BLaER1 (cell line): ENCODE measurements at regions not wholly inside any gene's neighbourhood (a gene's known extent, or its start where the extent isn't known, plus 50 kb on each side); places are given as distances from the start of the nearest gene placed in this dataset.

ENCODE experiments used
- H3K27ac ChIP-seq: shearing (Covaris generic); formaldehyde crosslinking; 2 replicates; pipeline ENCODE4 v1.8.1; 2022
- H3K27me3 ChIP-seq: shearing (Covaris generic); formaldehyde crosslinking; 2 replicates; pipeline ENCODE4 v1.8.1; 2022
- H3K36me3 ChIP-seq: shearing (Covaris generic); formaldehyde crosslinking; 2 replicates; pipeline ENCODE4 v1.8.1; 2022
- H3K4me1 ChIP-seq: shearing (Covaris generic); formaldehyde crosslinking; 2 replicates; pipeline ENCODE4 v1.8.1; 2022
- H3K4me2 ChIP-seq: shearing (Covaris generic); formaldehyde crosslinking; 2 replicates; pipeline ENCODE4 v1.8.1; 2022
- H3K4me3 ChIP-seq: shearing (Covaris generic); formaldehyde crosslinking; 2 replicates; pipeline ENCODE4 v1.8.1; 2022
- H3K9ac ChIP-seq: shearing (Covaris generic); formaldehyde crosslinking; 2 replicates; pipeline ENCODE4 v1.8.1; 2022
- H3K9me3 ChIP-seq: shearing (Covaris generic); formaldehyde crosslinking; 2 replicates; pipeline ENCODE4 v1.8.1; 2022
- H4K20me1 ChIP-seq: shearing (Covaris generic); formaldehyde crosslinking; 2 replicates; pipeline ENCODE4 v1.8.1; 2022
- Cebpa-rat ChIP-seq: shearing (Covaris generic); IDR thresholded peaks from 2 replicates; pipeline ENCODE4 v1.8.1; 2022

- H3K4me3 ChIP-seq: no peak overlapping the region
- no peak overlapping the region for H3K4me2 ChIP-seq
- H3K36me3 ChIP-seq: no peaks in the 10 kb centered on the region
- no peak overlapping the region for H3K27ac ChIP-seq
- H3K9me3 ChIP-seq: no peaks in the 10 kb centered on the region
- H3K4me1 ChIP-seq: no peaks in the 10 kb centered on the region
- no peaks in the 10 kb centered on the region for H4K20me1 ChIP-seq
- TF ChIP-seq Cebpa-rat: no peak
- H3K9ac ChIP-seq: no peak overlapping the region
- no peaks in the 10 kb centered on the region for H3K27me3 ChIP-seq
Observed at GRCh38 chr1:83615370-83615769, 383.6 kb downstream of the TTLL7 start.

GRCh38 chr1:83606416-83606955 lies 392.4 kb downstream of the TTLL7 start:
- Histone ChIP-seq H4K20me1 (no peaks in the 10 kb centered on the region), H3K9me3 (no peaks in the 10 kb centered on the region), H3K9ac (no peak overlapping the region), H3K4me2 (no peak overlapping the region), H3K36me3 (no peaks in the 10 kb centered on the region), H3K27ac (no peak overlapping the region), H3K4me3 (no peak overlapping the region), H3K4me1 (no peaks in the 10 kb centered on the region), H3K27me3 (no peaks in the 10 kb centered on the region)
- no peak for TF ChIP-seq Cebpa-rat

GRCh38 chr1:83596331-83596730 lies 402.6 kb downstream of the TTLL7 start:
- Histone ChIP-seq H3K36me3 (no peaks in the 10 kb centered on the region), H3K4me1 (no peaks in the 10 kb centered on the region), H3K27me3 (no peaks in the 10 kb centered on the region), H3K9ac (no peak overlapping the region), H3K4me2 (no peak overlapping the region), H3K4me3 (no peak overlapping the region), H3K9me3 (peaks cover 7% of the 10 kb centered on the region), H3K27ac (no peak overlapping the region), H4K20me1 (no peaks in the 10 kb centered on the region)
- no peak for TF ChIP-seq Cebpa-rat

DNA sequence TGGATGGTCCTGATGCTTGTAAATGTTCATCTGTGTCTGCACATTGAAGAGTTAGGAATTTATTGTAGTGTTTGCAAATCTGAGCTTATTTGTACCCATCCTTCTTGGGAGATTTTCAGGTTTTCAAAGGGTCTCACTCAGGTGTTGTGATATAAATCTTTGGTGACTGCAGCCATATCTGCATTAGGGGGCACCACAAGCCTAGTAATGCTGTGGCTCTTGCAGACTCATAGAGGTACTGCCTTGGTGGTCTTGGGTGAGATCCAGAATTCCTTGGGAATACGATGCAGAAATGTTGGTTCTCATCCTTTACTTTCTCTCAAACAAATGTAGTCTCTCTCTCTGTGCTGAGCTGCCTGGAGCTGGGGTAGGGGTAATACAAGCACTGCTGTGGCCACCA lies 405.9 kb downstream of the TTLL7 start:
- H3K4me1 ChIP-seq: no peaks in the 10 kb centered on the region
- no peak overlapping the region for H3K27ac ChIP-seq
- H3K27me3 ChIP-seq: no peaks in the 10 kb centered on the region
- no peaks in the 10 kb centered on the region for H4K20me1 ChIP-seq
- no peak overlapping the region for H3K4me3 ChIP-seq
- no peak overlapping the region for H3K4me2 ChIP-seq
- no peak for TF ChIP-seq Cebpa-rat
- no peak overlapping the region for H3K9ac ChIP-seq
- H3K9me3 ChIP-seq: no peaks in the 10 kb centered on the region
- H3K36me3 ChIP-seq: no peaks in the 10 kb centered on the region

DNA sequence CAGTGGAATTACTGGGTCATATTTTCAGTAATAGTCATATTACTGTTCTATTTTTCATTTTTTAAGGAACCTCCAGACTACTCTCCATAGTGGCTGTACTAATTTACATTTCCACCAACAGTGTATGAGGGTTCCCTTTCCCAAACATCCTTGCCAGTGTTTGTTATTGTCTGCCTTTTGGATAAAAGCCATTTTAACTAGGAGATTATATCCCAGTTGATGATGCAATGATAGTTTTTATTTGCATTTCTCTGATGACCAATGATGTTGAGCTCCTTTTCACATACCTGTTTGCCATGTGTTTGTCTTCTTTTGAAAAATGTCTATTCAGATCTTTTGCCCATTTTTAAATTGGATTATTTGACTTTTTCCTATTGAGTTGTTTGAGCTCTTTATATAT lies 410.8 kb downstream of the TTLL7 start:
- H3K9me3 ChIP-seq: peaks cover 5% of the 10 kb centered on the region
- no peak for TF ChIP-seq Cebpa-rat

GRCh38 chr1:83583351-83584014 lies 415.4 kb downstream of the TTLL7 start:
- H3K9ac ChIP-seq: no peak overlapping the region
- H3K4me3 ChIP-seq: no peak overlapping the region
- no peak overlapping the region for H3K27ac ChIP-seq
- H3K9me3 ChIP-seq: peaks cover 21% of the 10 kb centered on the region
- no peaks in the 10 kb centered on the region for H3K4me1 ChIP-seq
- TF ChIP-seq Cebpa-rat: no peak
- H3K36me3 ChIP-seq: no peaks in the 10 kb centered on the region
- H3K27me3 ChIP-seq: no peaks in the 10 kb centered on the region
- no peaks in the 10 kb centered on the region for H4K20me1 ChIP-seq
- H3K4me2 ChIP-seq: no peak overlapping the region

More for the DNA sequence above, 410.8 kb downstream of the TTLL7 start:
- Histone ChIP-seq H4K20me1 (no peaks in the 10 kb centered on the region), H3K36me3 (no peaks in the 10 kb centered on the region), H3K9ac (no peak overlapping the region), H3K4me2 (no peak overlapping the region), H3K4me1 (no peaks in the 10 kb centered on the region), H3K27me3 (no peaks in the 10 kb centered on the region), H3K27ac (no peak overlapping the region), H3K4me3 (no peak overlapping the region)

DNA sequence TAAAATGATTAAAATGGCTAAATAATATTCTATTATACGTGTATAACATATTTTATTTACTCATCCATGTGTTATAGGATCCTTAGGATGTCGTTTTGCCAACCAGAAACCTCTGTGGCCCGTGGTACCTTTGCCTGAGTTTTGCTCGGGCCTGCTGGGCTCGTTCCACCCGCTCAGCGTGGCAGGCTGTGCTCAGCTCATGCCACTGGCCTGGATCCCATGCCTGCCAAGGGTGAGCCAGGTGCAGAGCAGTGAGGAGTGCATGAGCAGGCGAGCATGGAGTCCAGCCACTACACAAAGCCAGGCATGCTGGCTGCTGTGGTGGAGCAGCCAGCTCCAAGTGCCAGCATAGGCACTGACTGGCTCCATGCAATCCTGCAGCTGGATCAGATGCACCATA lies 417.2 kb downstream of the TTLL7 start:
- H3K27me3 ChIP-seq: no peaks in the 10 kb centered on the region
- no peak for TF ChIP-seq Cebpa-rat
- no peaks in the 10 kb centered on the region for H3K4me1 ChIP-seq
- no peak overlapping the region for H3K4me3 ChIP-seq
- H4K20me1 ChIP-seq: no peaks in the 10 kb centered on the region
- no peak overlapping the region for H3K27ac ChIP-seq
- H3K9me3 ChIP-seq: peaks cover 21% of the 10 kb centered on the region
- H3K9ac ChIP-seq: no peak overlapping the region
- H3K4me2 ChIP-seq: no peak overlapping the region
- H3K36me3 ChIP-seq: no peaks in the 10 kb centered on the region

DNA sequence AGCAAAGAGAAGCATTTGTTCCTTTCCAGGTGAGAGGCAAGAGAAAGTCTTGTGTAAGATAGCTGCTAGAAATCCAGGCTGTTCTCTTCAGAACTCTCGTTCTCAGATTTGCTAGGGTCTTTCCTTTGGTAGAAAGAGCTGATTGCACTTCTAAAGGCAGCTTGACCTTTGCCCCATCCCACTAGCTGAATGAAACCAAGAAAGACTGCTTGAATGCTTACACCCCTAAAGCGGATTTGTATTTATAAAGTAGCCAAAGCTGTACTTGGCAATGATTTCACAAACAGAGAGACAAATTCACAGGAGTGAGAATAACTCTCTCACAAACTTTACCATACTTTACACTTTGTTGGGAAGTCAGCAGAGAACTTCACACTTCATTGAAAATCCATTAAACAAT lies 424.1 kb downstream of the TTLL7 start:
- TF ChIP-seq Cebpa-rat: no peak
- H4K20me1 ChIP-seq: no peaks in the 10 kb centered on the region

DNA sequence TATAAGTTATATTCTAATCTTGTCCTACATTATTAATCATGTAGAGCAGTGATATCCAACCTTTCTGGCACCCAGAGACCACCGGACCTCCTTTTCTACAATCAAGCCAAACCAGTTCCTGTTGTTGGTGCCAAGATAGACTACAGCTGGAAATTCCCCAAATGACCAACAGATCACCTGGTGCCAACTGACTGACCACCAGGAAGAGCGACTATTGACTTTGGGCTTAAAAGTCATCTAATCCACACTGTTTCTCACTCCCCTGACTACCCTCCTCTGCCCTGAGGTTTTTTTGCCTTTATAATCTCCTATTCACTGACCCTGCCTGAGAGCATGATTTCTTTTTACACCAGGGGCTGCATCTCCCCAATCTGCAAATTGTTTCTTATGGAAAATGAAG lies 425.2 kb downstream of the TTLL7 start:
- Histone ChIP-seq H3K36me3 (no peaks in the 10 kb centered on the region), H3K9ac (no peak overlapping the region), H3K27ac (no peak overlapping the region), H3K4me1 (no peaks in the 10 kb centered on the region), H4K20me1 (no peaks in the 10 kb centered on the region), H3K4me2 (no peak overlapping the region), H3K9me3 (no peaks in the 10 kb centered on the region), H3K27me3 (no peaks in the 10 kb centered on the region), H3K4me3 (no peak overlapping the region)
- no peak for TF ChIP-seq Cebpa-rat

More for the DNA sequence above, 424.1 kb downstream of the TTLL7 start:
- Histone ChIP-seq H3K4me1 (no peaks in the 10 kb centered on the region), H3K9me3 (no peaks in the 10 kb centered on the region), H3K27ac (no peak overlapping the region), H3K4me2 (no peak overlapping the region), H3K27me3 (no peaks in the 10 kb centered on the region), H3K36me3 (no peaks in the 10 kb centered on the region), H3K9ac (no peak overlapping the region), H3K4me3 (no peak overlapping the region)

- H3K4me3 ChIP-seq: no peak overlapping the region
- no peaks in the 10 kb centered on the region for H4K20me1 ChIP-seq
- H3K27ac ChIP-seq: no peak overlapping the region
- H3K9ac ChIP-seq: no peak overlapping the region
- H3K4me1 ChIP-seq: no peaks in the 10 kb centered on the region
- no peaks in the 10 kb centered on the region for H3K27me3 ChIP-seq
- H3K36me3 ChIP-seq: no peaks in the 10 kb centered on the region
- H3K4me2 ChIP-seq: no peak overlapping the region
- TF ChIP-seq Cebpa-rat: no peak
- H3K9me3 ChIP-seq: no peaks in the 10 kb centered on the region
Observed at GRCh38 chr1:83571536-83571935, 427.4 kb downstream of the TTLL7 start.

- no peak for TF ChIP-seq Cebpa-rat
- Histone ChIP-seq H3K36me3 (no peaks in the 10 kb centered on the region), H3K4me1 (peaks cover 20% of the 10 kb centered on the region), H4K20me1 (no peaks in the 10 kb centered on the region), H3K4me2 (no peak overlapping the region), H3K9me3 (no peaks in the 10 kb centered on the region), H3K27ac (no peak overlapping the region), H3K4me3 (no peak overlapping the region), H3K9ac (no peak overlapping the region), H3K27me3 (no peaks in the 10 kb centered on the region)
Observed at GRCh38 chr1:83561346-83561745, 437.6 kb downstream of the TTLL7 start.
